Fibroblast of lung (primary cell): ENCODE measurements at regions not wholly inside any gene's neighbourhood (a gene's known extent, or its start where the extent isn't known, plus 50 kb on each side); places are given as distances from the start of the nearest gene placed in this dataset.

ENCODE experiments used
- DNase-seq, 2 donors: peaks; one replicate each; pipeline versions ENCODE4 v3.0.0 to v3.0.0-alpha.2; 2010; ENCODE audit warnings: low read depth in 2 of 2
- H2AFZ ChIP-seq: 2 replicates; pipeline ENCODE4 v1.5.1; 2012; ENCODE audit warnings: low read length, control low read depth, inconsistent platforms
- H3K27ac ChIP-seq: 2 replicates; pipeline ENCODE4 v1.5.1; 2011; ENCODE audit warnings: low read length, control low read depth; ENCODE audit not compliant: insufficient read depth
- H3K27me3 ChIP-seq: 2 replicates; pipeline ENCODE4 v1.5.1; 2011; ENCODE audit warnings: mild to moderate bottlenecking, low read length; ENCODE audit not compliant: control insufficient read depth, insufficient read depth
- H3K36me3 ChIP-seq: 2 replicates; pipeline ENCODE4 v1.5.1; 2011; ENCODE audit warnings: low read length; ENCODE audit not compliant: control insufficient read depth, insufficient read depth
- H3K4me1 ChIP-seq: 2 replicates; pipeline ENCODE4 v1.5.1; 2011; ENCODE audit warnings: low read length; ENCODE audit not compliant: control insufficient read depth, insufficient read depth; ENCODE audit errors: extremely low read depth
- H3K4me2 ChIP-seq: 2 replicates; pipeline ENCODE4 v1.5.1; 2011; ENCODE audit warnings: low read length, control low read depth; ENCODE audit not compliant: insufficient read depth; ENCODE audit errors: extremely low read depth
- H3K4me3 ChIP-seq, 4 experiments: fragments of 200-600 bp in 1 of 4; sonication (generic) in 1 of 4; replicated peaks in 1 of 4; 2 replicates each; pipeline ENCODE4 v1.5.1; 2011 to 2016; ENCODE audit warnings: low read length in 4 of 4, low read depth in 3 of 4, mild to moderate bottlenecking in 3 of 4, control low read depth in 2 of 4, inconsistent platforms in 1 of 4, mixed read lengths in 1 of 4; ENCODE audit not compliant: insufficient read depth in 1 of 4; ENCODE audit errors: control extremely low read depth in 1 of 4
- H3K79me2 ChIP-seq: 2 replicates; pipeline ENCODE4 v1.5.1; 2012; ENCODE audit warnings: mild to moderate bottlenecking, low read length, inconsistent platforms; ENCODE audit not compliant: control insufficient read depth, insufficient read depth
- H3K9ac ChIP-seq: 2 replicates; pipeline ENCODE4 v1.5.1; 2011; ENCODE audit warnings: mild to moderate bottlenecking, low read length, control low read depth; ENCODE audit not compliant: insufficient read depth
- H3K9me3 ChIP-seq: 2 replicates; pipeline ENCODE4 v1.5.1; 2012; ENCODE audit warnings: low read depth, low read length; ENCODE audit not compliant: control insufficient read depth, insufficient read depth
- H4K20me1 ChIP-seq: 2 replicates; pipeline ENCODE4 v1.5.1; 2011; ENCODE audit warnings: low read length; ENCODE audit not compliant: control insufficient read depth, insufficient read depth; ENCODE audit errors: extremely low read depth
- CTCF ChIP-seq, 2 donors: IDR thresholded peaks in 1 of 2; conservative IDR thresholded peaks in 1 of 2; 1 replicate in 1 of 2; 2 replicates in 1 of 2; pipeline ENCODE4 v1.5.1; 2011 to 2012; ENCODE audit warnings: low read length in 2 of 2, control low read depth in 1 of 2, inconsistent platforms in 1 of 2, low read depth in 1 of 2, mild to moderate bottlenecking in 1 of 2
- EZH2 ChIP-seq: IDR thresholded peaks from 2 replicates; pipeline ENCODE4 v1.5.1; 2012; ENCODE audit warnings: low read length, control low read depth, mild to moderate bottlenecking; ENCODE audit errors: missing control alignments

- Histone ChIP-seq H3K4me2 (no peak overlapping the region), H2AFZ (no peak overlapping the region)
- TF ChIP-seq CTCF (conservative IDR thresholded peaks at IDR 0.05 in 1 of 2, IDR thresholded peaks at IDR 0.05 in 1 of 2; ENCODE audit: low read depth in 1 of 2, low read length in 2 of 2), result no peak
- TF ChIP-seq EZH2, result no peak
Measured at GRCh38 chr4:111633663-111634266, 511.5 kb upstream of the FAM241A start.

DNA sequence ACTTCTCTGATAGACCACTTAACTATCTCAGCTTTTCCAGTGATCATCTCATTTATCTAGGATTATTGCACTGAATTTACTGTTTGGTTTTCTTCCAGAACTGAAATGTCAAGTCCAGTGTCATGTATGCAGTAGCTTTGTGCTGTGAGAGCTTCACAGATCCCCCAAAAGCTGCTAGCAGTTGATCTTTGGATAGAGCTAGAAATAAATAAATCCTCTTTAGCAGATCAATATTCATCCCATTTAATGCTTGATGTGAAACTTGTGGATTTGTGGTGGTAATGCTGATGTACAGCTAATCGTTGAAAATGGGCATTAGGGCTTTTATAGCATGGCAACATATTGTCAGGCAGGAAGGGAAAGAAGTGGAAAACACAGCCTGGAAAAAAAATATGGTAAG lies 509.6 kb upstream of the FAM241A start:
- DNase-seq, result no peak
- TF ChIP-seq EZH2, result no peak
- TF ChIP-seq CTCF (conservative IDR thresholded peaks at IDR 0.05 in 1 of 2, IDR thresholded peaks at IDR 0.05 in 1 of 2; ENCODE audit: low read depth in 1 of 2, low read length in 2 of 2), result no peak
- no peak overlapping the region for H3K27ac ChIP-seq
- no peak overlapping the region for H3K4me2 ChIP-seq
- H3K4me1 ChIP-seq, result no peaks in the 10 kb centered on the region
- no peaks in the 10 kb centered on the region for H3K36me3 ChIP-seq
- no peak overlapping the region for H3K9ac ChIP-seq
- H2AFZ ChIP-seq, result no peak overlapping the region
- H4K20me1 ChIP-seq, result no peaks in the 10 kb centered on the region
- H3K79me2 ChIP-seq, result no peaks in the 10 kb centered on the region
- H3K27me3 ChIP-seq, result no peaks in the 10 kb centered on the region
- H3K4me3 ChIP-seq, result no peak overlapping the region
- H3K9me3 ChIP-seq, result no peaks in the 10 kb centered on the region

More at GRCh38 chr4:111633663-111634266, 511.5 kb upstream of the FAM241A start:
- Histone ChIP-seq H3K79me2 (no peaks in the 10 kb centered on the region), H3K9ac (no peak overlapping the region), H3K9me3 (no peaks in the 10 kb centered on the region), H3K27ac (no peak overlapping the region), H3K27me3 (no peaks in the 10 kb centered on the region), H3K36me3 (no peaks in the 10 kb centered on the region), H3K4me1 (no peaks in the 10 kb centered on the region), H4K20me1 (no peaks in the 10 kb centered on the region), H3K4me3 (no peak overlapping the region)
- DNase-seq, result no peak

DNA sequence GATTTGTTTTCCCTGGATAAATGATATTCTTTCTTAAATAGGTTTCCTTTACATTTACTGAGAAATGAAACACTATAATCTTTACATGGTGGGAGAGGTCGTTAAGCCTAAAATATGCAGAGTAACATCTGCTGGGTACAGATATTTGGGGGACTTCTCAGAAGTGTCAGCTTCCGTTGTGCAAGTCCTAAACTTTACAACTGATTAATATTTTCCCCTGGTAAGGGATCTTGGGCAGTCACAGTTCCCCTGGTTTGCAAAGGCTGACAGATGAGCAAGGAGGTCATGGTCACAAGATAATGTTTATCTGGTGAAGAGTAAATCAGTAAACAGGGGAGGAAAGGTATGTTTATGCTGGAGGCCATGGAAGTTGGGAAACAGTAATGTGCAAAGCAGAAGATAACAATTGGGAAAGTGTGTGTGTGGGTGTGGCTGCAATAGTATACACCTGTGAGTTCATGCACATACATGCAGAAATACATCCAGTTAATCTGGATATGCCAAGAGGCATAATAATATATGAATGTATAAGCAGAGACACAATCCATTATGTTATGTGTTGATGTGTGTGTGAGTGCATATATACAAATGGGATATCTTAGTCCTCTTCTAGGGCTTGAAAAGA lies 508.2 kb upstream of the FAM241A start:
- Histone ChIP-seq H3K9ac (no peak overlapping the region), H3K9me3 (no peaks in the 10 kb centered on the region), H3K27ac (no peak overlapping the region), H3K4me2 (no peak overlapping the region), H4K20me1 (no peaks in the 10 kb centered on the region), H3K4me1 (no peaks in the 10 kb centered on the region), H3K4me3 (no peak overlapping the region), H3K79me2 (no peaks in the 10 kb centered on the region), H2AFZ (no peak overlapping the region), H3K27me3 (no peaks in the 10 kb centered on the region), H3K36me3 (no peaks in the 10 kb centered on the region)
- no peak for DNase-seq
- TF ChIP-seq CTCF (conservative IDR thresholded peaks at IDR 0.05 in 1 of 2, IDR thresholded peaks at IDR 0.05 in 1 of 2; ENCODE audit: low read depth in 1 of 2, low read length in 2 of 2), result no peak
- TF ChIP-seq EZH2, result no peak
